Kidney epithelial cell (primary cell): ENCODE measurements at regions not wholly inside any gene's neighbourhood (a gene's known extent, or its start where the extent isn't known, plus 50 kb on each side); places are given as distances from the start of the nearest gene placed in this dataset.

ENCODE experiments used
- DNase-seq: peaks from one replicate; pipeline ENCODE4 v3.0.0-alpha.2; 2010; ENCODE audit warnings: low read depth
- H3K27me3 ChIP-seq: 2 replicates; pipeline ENCODE4 v1.6.0; 2011; ENCODE audit warnings: low read length; ENCODE audit not compliant: control insufficient read depth, insufficient read depth
- H3K36me3 ChIP-seq: 2 replicates; pipeline ENCODE4 v1.5.1; 2011; ENCODE audit warnings: low read length; ENCODE audit not compliant: control insufficient read depth, insufficient read depth
- H3K4me3 ChIP-seq: 2 replicates; pipeline ENCODE4 v1.5.1; 2011; ENCODE audit warnings: low read depth, mild to moderate bottlenecking, control low read depth, low read length
- TF ChIP-seq, protein P1 (sequence below): IDR thresholded peaks from 2 replicates; pipeline ENCODE4 v1.5.1; 2011; ENCODE audit warnings: mild to moderate bottlenecking, moderate library complexity, low read length, control low read depth, inconsistent platforms; ENCODE audit not compliant: insufficient read depth, poor library complexity, severe bottlenecking

DNA sequence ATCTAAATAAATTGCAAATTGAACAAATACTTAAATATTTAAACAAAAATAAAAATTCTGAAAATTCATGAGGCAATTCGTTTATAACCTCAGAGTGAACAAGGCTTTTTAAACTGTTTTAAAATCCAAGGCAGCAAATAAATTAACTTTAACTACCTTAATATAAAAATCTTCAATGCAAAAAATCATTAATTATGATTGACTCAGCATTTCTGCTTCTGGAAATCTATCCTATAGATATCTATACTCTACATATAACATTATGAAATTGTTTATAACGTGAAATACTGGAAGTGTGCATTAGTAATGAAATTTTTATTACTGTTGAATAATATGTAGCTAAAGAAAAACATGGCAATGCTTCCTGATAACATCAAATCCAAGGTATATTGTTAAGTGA lies 92.4 kb downstream of the ADAMTS1 start:
- TF ChIP-seq, protein P1, sequence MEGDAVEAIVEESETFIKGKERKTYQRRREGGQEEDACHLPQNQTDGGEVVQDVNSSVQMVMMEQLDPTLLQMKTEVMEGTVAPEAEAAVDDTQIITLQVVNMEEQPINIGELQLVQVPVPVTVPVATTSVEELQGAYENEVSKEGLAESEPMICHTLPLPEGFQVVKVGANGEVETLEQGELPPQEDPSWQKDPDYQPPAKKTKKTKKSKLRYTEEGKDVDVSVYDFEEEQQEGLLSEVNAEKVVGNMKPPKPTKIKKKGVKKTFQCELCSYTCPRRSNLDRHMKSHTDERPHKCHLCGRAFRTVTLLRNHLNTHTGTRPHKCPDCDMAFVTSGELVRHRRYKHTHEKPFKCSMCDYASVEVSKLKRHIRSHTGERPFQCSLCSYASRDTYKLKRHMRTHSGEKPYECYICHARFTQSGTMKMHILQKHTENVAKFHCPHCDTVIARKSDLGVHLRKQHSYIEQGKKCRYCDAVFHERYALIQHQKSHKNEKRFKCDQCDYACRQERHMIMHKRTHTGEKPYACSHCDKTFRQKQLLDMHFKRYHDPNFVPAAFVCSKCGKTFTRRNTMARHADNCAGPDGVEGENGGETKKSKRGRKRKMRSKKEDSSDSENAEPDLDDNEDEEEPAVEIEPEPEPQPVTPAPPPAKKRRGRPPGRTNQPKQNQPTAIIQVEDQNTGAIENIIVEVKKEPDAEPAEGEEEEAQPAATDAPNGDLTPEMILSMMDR = no peak
- Histone ChIP-seq H3K4me3 (no peak overlapping the region), H3K27me3 (no peaks in the 10 kb centered on the region), H3K36me3 (no peaks in the 10 kb centered on the region)
- no peak for DNase-seq

DNA sequence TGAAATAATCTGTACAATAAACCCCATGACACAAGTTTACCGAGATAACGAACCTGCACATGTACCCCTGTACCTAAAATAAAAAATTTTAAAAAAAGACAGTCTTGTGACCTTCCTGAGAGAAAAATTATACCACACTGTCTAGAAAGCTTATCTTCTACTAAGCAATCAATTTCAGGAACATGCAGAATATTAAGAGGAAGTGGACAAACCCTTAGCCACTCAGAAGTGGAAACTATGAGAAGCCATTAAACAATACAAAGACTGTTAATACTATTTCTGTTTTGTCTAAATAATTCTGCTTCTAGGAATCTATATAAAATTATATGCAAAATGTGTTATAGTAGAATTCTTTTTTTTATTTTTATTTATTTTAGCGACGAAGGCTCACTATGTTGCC lies 93.9 kb downstream of the ADAMTS1 start:
- Histone ChIP-seq H3K27me3 (no peaks in the 10 kb centered on the region), H3K36me3 (no peaks in the 10 kb centered on the region), H3K4me3 (no peak overlapping the region)
- TF ChIP-seq, protein P1 = no peak
- no peak for DNase-seq

DNA sequence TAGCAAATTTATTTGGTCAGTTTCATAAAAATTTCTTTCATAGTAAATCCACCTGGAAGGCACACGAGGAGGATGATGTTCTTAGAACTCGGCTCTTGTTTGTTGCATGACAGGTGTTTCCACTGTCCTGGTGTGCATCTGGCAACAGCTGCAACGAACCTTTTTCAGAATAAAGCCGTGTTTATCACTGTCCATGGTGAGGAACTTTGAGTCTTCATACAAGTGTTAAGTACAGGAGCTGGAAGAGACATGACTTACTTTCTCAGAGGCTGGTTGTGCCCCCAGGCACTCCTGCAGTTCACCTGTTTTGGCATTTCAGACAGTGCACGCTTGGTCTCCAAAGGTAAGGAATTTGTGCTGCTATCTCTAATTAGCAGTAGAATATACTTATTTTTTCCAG lies 97.1 kb downstream of the ADAMTS1 start:
- no peak overlapping the region for H3K4me3 ChIP-seq
- TF ChIP-seq, protein P1 = no peak

DNA sequence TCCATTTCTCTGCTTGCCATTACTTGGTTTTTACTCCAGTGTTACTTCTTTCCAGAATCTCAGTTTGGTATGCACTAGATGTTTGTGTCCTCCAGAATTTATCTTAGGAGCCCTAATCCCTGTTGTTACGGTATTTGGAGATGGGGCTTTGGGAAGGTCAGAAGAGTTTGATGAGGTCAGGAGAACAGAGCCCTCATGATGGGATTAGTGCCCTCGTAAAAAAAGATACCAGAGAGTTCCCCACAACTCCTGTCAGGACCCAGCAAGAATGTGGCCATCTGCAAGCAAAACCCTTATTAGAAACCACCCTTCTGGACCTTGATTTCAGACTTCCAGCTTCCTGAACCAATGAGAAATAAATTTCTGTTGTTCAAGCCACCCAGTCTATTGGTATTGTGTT lies 98.0 kb downstream of the ADAMTS1 start:
- TF ChIP-seq, protein P1 = no peak
- Histone ChIP-seq H3K27me3 (no peaks in the 10 kb centered on the region), H3K36me3 (no peaks in the 10 kb centered on the region), H3K4me3 (no peak overlapping the region)
- no peak for DNase-seq

More for the DNA sequence above, 97.1 kb downstream of the ADAMTS1 start:
- no peaks in the 10 kb centered on the region for H3K36me3 ChIP-seq
- no peak for DNase-seq
- no peaks in the 10 kb centered on the region for H3K27me3 ChIP-seq

DNA sequence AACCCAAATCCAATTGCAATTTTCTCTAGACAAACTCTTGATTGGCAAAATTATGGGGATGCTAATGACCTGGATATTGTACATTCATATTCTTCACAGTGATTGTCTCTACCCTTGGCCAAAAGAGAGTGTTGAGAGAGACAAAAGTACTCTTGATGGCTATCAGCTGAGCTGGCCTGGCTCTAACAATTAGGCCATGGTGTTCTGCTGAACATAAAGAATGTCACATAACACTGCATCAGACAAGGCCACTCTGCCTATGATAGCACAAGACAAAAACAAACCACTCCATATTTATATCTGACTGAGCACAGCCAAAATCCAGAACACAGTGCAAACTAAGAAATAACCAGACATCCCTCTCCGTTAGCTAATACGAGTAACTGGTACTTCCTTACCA lies 101.7 kb downstream of the ADAMTS1 start:
- Histone ChIP-seq H3K27me3 (no peaks in the 10 kb centered on the region), H3K36me3 (no peaks in the 10 kb centered on the region), H3K4me3 (no peak overlapping the region)
- TF ChIP-seq, protein P1 = no peak
- DNase-seq = no peak

DNA sequence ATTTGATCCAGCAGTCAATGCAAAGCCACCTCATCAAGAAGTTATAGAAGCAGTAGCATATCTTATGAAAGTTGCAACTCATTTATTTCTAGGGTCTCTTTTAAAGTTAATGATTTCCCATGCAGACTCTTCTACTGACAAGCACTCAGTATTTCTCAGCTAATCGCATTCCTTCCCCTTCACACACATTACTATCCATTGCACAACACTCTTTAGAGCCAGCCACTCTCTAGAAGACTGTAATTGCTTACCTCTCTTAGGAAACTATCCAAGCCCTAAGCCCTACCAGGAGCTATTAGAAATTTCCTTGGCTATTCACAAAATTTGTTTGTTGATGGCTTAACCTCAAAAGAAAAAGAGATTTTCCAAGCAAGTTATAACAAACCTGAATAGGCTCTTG lies 106.0 kb downstream of the ADAMTS1 start:
- Histone ChIP-seq H3K36me3 (no peaks in the 10 kb centered on the region), H3K4me3 (no peak overlapping the region), H3K27me3 (no peaks in the 10 kb centered on the region)
- DNase-seq = peak; percentile 38
- TF ChIP-seq, protein P1 = no peak
